Spleen (tissue), 7 donors: ENCODE measurements at regions not wholly inside any gene's neighbourhood (a gene's known extent, or its start where the extent isn't known, plus 50 kb on each side); places are given as distances from the start of the nearest gene placed in this dataset.

Experiments used
- POLR2A ChIP-seq, 3 donors: fragments of 450-650 bp; IDR thresholded peaks; one replicate each; pipeline ENCODE4 v1.5.1; 2017; ENCODE audit warnings: antibody characterized with exemption in 3 of 3, mild to moderate bottlenecking in 1 of 3
- TF ChIP-seq, protein P1 (sequence below), 11 experiments: fragments of 200-600 bp in 7 of 11; fragments of 450-650 bp in 4 of 11; sonication (generic) in 4 of 11; IDR thresholded peaks in 8 of 11; conservative IDR thresholded peaks in 3 of 11; 1 replicate in 7 of 11; 2 replicates in 4 of 11; pipeline versions ENCODE4 v1.4.0 to v1.8.0; 2016 to 2021; ENCODE audit warnings: antibody characterized with exemption in 11 of 11, inconsistent platforms in 4 of 11, mild to moderate bottlenecking in 1 of 11
- donor health status: DM: no; HTN: no; CAD: no; lungs with moderate emphysema.
- donor health status: DM: no; HTN: no; CAD: no.
- donor health status: DM: no; HTN: no; CAD: no.

DNA sequence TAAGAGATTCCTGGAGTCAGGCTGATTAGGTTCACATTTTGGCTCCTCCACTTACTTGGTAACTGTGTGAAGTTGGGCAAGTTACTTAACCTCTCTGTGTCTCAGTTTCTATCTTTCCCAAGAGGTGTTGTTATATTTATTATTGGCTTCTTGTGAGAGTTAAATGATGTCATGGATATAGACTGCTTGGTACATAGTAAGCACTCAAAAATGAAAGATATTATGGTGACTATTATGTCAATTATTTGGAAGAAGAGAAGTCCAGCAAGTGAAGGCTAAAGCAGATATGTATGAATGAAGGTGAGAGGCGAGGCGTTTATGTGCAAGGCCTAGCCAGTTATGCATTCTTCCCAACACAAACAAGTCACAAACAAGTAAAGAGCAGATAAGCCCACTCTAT is 417.4 kb downstream of the TSN start:
- TF ChIP-seq, protein P1, sequence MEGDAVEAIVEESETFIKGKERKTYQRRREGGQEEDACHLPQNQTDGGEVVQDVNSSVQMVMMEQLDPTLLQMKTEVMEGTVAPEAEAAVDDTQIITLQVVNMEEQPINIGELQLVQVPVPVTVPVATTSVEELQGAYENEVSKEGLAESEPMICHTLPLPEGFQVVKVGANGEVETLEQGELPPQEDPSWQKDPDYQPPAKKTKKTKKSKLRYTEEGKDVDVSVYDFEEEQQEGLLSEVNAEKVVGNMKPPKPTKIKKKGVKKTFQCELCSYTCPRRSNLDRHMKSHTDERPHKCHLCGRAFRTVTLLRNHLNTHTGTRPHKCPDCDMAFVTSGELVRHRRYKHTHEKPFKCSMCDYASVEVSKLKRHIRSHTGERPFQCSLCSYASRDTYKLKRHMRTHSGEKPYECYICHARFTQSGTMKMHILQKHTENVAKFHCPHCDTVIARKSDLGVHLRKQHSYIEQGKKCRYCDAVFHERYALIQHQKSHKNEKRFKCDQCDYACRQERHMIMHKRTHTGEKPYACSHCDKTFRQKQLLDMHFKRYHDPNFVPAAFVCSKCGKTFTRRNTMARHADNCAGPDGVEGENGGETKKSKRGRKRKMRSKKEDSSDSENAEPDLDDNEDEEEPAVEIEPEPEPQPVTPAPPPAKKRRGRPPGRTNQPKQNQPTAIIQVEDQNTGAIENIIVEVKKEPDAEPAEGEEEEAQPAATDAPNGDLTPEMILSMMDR (IDR thresholded peaks at IDR 0.05 in 8 of 11, conservative IDR thresholded peaks at IDR 0.05 in 3 of 11), result no peak
- TF ChIP-seq POLR2A (IDR thresholded peaks at IDR 0.05), result no peak
